DMS 273 (cell line): ENCODE measurements at regions not wholly inside any gene's neighbourhood (a gene's known extent, or its start where the extent isn't known, plus 50 kb on each side); places are given as distances from the start of the nearest gene placed in this dataset.

Experiments
- DNase-seq: peaks from one replicate; lab custom pipeline; 2025; ENCODE audit not compliant: unreplicated experiment; lab: John Stamatoyannopoulos, UW

DNA sequence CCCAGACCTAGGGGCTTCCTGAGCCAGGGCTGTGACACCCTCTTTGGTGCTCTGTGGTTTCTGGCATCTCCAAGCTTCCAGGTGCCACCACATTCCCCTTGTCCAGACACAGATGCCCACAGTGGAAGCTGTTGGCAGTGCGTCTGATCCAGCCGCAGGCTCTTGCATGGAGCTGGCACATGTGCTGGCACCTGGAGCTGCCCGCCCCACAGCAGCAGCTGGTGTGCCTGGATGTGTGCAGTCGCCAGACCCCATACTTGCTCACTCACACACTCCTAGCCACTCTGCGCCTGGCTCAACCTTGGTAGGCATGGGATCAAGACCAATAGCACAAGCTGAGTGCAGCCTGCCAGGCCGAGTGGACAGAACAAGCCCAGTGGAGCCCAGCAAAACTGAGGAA lies 106.5 kb downstream of the LYZL1 start:
- DNase-seq, result no peak

DNA sequence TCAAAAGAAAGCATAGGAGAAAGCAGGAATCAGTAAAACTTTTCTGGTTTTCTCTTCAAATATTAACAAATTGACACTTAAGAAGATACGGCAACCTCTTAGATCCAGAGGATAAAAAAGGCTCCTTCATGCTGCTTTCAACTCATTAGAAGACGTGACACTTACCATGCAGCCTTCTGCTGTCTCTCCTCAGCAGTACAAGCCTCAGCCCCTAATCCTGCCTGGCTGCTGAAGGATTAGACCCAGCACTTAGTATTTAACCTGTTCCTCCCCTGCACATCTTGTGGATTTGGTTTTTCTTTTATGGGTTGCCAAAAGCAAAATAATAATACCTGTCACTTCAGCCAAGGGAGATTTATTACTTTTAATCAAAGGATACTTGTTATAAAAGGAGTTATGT lies 108.4 kb downstream of the LYZL1 start:
- no peak for DNase-seq

DNA sequence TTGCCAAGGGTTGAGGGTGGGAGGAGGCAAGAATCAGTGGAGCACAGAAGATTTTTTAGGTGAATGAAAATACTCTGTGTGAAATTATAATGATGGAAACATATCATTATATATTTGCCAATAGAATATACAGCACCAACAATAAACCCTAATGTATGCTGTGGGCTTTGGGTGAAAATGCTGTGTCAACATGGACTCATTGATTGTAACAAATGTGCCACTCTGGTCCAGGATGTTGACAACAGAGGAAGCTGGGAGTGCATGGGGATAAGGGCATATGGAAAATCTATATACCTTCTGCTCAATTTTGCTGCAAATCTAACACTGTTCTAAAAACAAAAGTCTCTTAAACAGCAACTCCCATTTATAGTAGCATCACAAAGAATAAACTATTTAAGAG lies 114.3 kb downstream of the LYZL1 start:
- DNase-seq, result no peak

- peak; percentile 5 for DNase-seq
These were observed 118.5 kb downstream of the LYZL1 start for GRCh38 chr10:29407280-29407858.
